GM13977 (cell line): ENCODE measurements at regions not wholly inside any gene's neighbourhood (a gene's known extent, or its start where the extent isn't known, plus 50 kb on each side); places are given as distances from the start of the nearest gene placed in this dataset.

Experiments used
- DNase-seq: peaks from one replicate; pipeline ENCODE4 v3.0.0; 2012; ENCODE audit warnings: low spot score
- in situ Hi-C: fragments of 300-500 bp; cut with MboI; formaldehyde crosslinking; loops from one replicate; pipeline ENCODE4 v1.12.0; 2022; ENCODE audit warnings: low sequenced_read_pairs, low pct_unique_long_range_greater_than_20kb, mixed read lengths, inconsistent platforms; ENCODE audit not compliant: unreplicated experiment
- TF ChIP-seq, protein P1 (sequence below): IDR thresholded peaks from 2 replicates; pipeline ENCODE4 v1.5.1; 2012; ENCODE audit warnings: mild to moderate bottlenecking, control low read depth; ENCODE audit not compliant: insufficient read depth; ENCODE audit errors: extremely low read depth, missing control alignments

DNA sequence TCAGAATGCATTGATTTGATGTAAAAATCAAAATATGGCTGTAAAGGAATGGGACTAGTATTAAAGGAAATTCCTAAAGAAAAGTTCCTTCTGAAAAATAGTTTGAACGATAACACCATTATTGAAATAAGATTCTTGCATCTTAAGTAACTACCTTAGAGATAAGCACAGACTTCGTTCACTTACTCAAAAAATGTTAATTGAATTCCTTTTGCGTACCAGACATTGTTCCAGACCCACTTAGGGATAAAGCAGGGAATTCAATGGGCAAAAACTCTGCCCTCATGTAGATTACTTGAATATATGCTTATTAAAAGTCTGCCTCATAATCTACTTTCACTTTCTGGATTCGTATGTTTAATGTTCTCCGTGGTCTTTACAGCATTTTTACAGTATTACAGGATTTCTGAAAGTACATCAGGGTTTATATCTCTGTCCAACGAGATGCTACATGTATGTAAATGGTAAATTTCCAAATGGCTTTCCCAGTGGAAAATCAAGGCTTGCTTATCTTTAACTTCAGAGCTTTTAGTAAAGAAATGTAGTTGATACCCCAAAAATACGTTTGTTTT lies 213.7 kb downstream of the GXYLT1 start:
- in situ Hi-C loops = no loop called here
- TF ChIP-seq, protein P1, sequence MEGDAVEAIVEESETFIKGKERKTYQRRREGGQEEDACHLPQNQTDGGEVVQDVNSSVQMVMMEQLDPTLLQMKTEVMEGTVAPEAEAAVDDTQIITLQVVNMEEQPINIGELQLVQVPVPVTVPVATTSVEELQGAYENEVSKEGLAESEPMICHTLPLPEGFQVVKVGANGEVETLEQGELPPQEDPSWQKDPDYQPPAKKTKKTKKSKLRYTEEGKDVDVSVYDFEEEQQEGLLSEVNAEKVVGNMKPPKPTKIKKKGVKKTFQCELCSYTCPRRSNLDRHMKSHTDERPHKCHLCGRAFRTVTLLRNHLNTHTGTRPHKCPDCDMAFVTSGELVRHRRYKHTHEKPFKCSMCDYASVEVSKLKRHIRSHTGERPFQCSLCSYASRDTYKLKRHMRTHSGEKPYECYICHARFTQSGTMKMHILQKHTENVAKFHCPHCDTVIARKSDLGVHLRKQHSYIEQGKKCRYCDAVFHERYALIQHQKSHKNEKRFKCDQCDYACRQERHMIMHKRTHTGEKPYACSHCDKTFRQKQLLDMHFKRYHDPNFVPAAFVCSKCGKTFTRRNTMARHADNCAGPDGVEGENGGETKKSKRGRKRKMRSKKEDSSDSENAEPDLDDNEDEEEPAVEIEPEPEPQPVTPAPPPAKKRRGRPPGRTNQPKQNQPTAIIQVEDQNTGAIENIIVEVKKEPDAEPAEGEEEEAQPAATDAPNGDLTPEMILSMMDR = no peak

DNA sequence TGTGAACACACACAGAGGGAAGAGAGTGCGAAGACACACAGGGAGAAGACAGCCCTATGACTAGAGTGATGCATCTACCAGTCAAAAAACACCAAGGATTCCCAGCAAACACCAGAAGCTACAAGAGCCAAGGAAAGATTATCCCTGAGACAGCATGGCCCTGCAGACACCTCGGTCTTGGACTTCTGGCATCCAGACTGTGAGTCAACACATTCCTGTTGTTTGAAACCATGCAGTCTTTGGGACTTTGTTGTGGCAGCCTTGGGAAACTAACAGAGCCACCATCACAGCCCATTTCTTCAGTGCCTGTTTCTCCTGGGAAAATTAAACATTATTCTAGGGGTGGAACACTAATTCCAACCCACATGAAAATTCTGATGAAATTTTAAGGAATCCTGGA lies 220.6 kb downstream of the GXYLT1 start:
- TF ChIP-seq, protein P1 = no peak
- in situ Hi-C loops = no loop called here
- DNase-seq = no peak

More for the DNA sequence above, 213.7 kb downstream of the GXYLT1 start:
- no peak for DNase-seq

DNA sequence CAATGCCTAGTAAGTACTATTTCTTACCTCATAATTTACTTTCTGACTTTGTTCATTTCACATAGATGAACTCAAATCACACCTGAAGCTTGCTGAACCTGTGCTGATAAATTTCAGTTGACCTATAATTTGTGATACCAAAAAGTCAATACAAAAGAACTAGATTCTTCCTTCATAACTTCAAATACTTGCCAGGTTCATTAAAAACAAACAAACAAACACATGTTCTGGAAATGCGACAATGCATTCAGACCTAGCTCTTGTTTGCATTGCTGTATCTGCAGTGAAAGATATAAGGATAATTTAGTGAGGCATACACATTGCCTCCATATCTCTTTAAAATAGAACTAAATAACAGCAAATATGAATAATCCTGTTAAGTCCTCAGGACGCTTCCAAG lies 221.3 kb downstream of the GXYLT1 start:
- DNase-seq = no peak
- in situ Hi-C loops = no loop called here
- TF ChIP-seq, protein P1 = no peak

- in situ Hi-C loops = no loop called here
- TF ChIP-seq, protein P1 = no peak
- no peak for DNase-seq
These were observed 224.3 kb downstream of the GXYLT1 start for GRCh38 chr12:41920355-41920754.

GRCh38 chr12:41919526-41920261 lies 225.0 kb downstream of the GXYLT1 start:
- in situ Hi-C loops = no loop called here
- TF ChIP-seq, protein P1 = no peak
- no peak for DNase-seq

- TF ChIP-seq, protein P1 = no peak
- in situ Hi-C loops = no loop called here
- DNase-seq = no peak
These were observed 225.6 kb downstream of the GXYLT1 start for GRCh38 chr12:41919048-41919447.
